MM.1S (cell line): ENCODE measurements at regions not wholly inside any gene's neighbourhood (a gene's known extent, or its start where the extent isn't known, plus 50 kb on each side); places are given as distances from the start of the nearest gene placed in this dataset.

Source experiments
- CTCF ChIP-seq: fragments of 300-600 bp; sonication (generic); IDR thresholded peaks from 2 replicates; pipeline ENCODE4 v1.5.1; 2016; ENCODE audit warnings: antibody characterized with exemption, low read length, mixed read lengths
- EZH2 ChIP-seq: fragments of 300-600 bp; sonication (generic); optimal IDR thresholded peaks from 2 replicates; pipeline ENCODE3; 2017; ENCODE audit warnings: low read depth, mild to moderate bottlenecking, antibody characterized with exemption, low read length, mixed read lengths
- EZH2phosphoT487 ChIP-seq: fragments of 300-600 bp; sonication (generic); IDR thresholded peaks from 2 replicates; pipeline ENCODE4 v1.6.1; 2018; ENCODE audit warnings: antibody characterized with exemption, low read length

- no peak for TF ChIP-seq CTCF
- TF ChIP-seq EZH2 = no peak
- TF ChIP-seq EZH2phosphoT487 = no peak
Observed at GRCh38 chr9:84438391-84438790, 97.8 kb upstream of the SLC28A3 start.
